ENCODE measurements at regions not wholly inside any gene's neighbourhood (a gene's known extent, or its start where the extent isn't known, plus 50 kb on each side); places are given as distances from the start of the nearest gene placed in this dataset.

DNA sequence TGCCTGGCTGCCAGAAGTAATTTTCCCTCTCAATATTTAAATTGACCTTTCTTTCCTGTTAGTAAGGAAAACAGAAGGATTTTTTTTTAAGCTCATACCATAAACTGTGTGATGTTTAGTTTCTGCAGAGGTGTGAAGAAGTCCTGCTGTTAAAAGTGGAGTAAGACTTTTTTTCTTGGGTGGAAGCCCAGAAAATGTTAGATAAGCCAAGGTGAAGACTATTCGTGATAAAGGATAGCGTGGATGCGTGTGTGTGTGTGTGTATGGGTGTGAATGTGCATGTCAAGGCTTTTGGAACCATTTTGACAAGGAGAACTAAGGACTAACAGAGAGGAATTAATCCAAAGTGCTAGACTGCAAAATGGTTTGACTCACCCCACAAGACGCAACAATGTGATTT is 152.9 kb upstream of the SEL1L start:
- Histone ChIP-seq H3K27me3 (ENCODE audit: control insufficient read depth in 1 of 2, insufficient read depth in 2 of 2, low read length in 2 of 2) (no peaks in the 10 kb centered on the region), H3K27ac (ENCODE audit: low read depth, low read length) (no peak overlapping the region), H3K36me3 (ENCODE audit: control insufficient read depth in 1 of 2, insufficient read depth in 2 of 2, low read length in 2 of 2) (no peaks in the 10 kb centered on the region), H3K9me3 (ENCODE audit: control insufficient read depth in 1 of 2, low read length in 2 of 2) (no peaks in the 10 kb centered on the region), H3K4me3 (ENCODE audit: low read depth in 1 of 2, low read length in 2 of 2) (no peak overlapping the region), H3K9ac (ENCODE audit: low read depth in 1 of 2, low read length in 2 of 2) (no peak overlapping the region), H3K4me1 (ENCODE audit: control insufficient read depth in 1 of 2, insufficient read depth in 2 of 2, low read length in 2 of 2) (no peaks in the 10 kb centered on the region)

- H3K4me1 ChIP-seq (ENCODE audit: control insufficient read depth in 1 of 2, insufficient read depth in 2 of 2, low read length in 2 of 2): no peaks in the 10 kb centered on the region
- H3K27ac ChIP-seq (ENCODE audit: low read depth, low read length): no peak overlapping the region
- no peak overlapping the region for H3K4me3 ChIP-seq (ENCODE audit: low read depth in 1 of 2, low read length in 2 of 2)
- no peaks in the 10 kb centered on the region for H3K9me3 ChIP-seq (ENCODE audit: control insufficient read depth in 1 of 2, low read length in 2 of 2)
- H3K27me3 ChIP-seq (ENCODE audit: control insufficient read depth in 1 of 2, insufficient read depth in 2 of 2, low read length in 2 of 2): no peaks in the 10 kb centered on the region
- no peaks in the 10 kb centered on the region for H3K36me3 ChIP-seq (ENCODE audit: control insufficient read depth in 1 of 2, insufficient read depth in 2 of 2, low read length in 2 of 2)
- H3K9ac ChIP-seq (ENCODE audit: low read depth in 1 of 2, low read length in 2 of 2): no peak overlapping the region
These were observed 158.3 kb upstream of the SEL1L start for GRCh38 chr14:81691931-81692330.

DNA sequence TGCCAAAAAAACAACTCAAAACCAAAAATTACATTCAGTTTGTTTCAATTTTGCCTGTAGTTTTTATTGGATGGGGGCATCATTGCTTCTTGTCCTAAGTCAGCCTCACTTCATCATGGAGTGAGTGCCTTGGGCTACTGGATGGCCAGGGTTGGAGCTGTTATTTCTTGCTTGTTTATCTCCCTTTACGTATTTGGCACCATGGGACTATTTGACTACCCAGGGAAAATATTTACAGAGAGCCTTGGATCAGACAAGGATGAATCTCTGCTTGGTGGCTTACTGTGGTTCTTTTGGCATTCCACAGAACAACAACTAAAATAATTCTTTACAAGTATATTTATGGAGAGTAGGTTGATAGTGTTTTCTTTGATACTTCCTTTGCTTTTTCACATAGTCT is 160.8 kb upstream of the SEL1L start:
- H3K4me3 ChIP-seq (ENCODE audit: low read depth in 1 of 2, low read length in 2 of 2): no peak overlapping the region
- no peaks in the 10 kb centered on the region for H3K9me3 ChIP-seq (ENCODE audit: control insufficient read depth in 1 of 2, low read length in 2 of 2)
- H3K4me1 ChIP-seq (ENCODE audit: control insufficient read depth in 1 of 2, insufficient read depth in 2 of 2, low read length in 2 of 2): no peaks in the 10 kb centered on the region
- H3K9ac ChIP-seq (ENCODE audit: low read depth in 1 of 2, low read length in 2 of 2): no peak overlapping the region
- no peaks in the 10 kb centered on the region for H3K36me3 ChIP-seq (ENCODE audit: control insufficient read depth in 1 of 2, insufficient read depth in 2 of 2, low read length in 2 of 2)
- no peak overlapping the region for H3K27ac ChIP-seq (ENCODE audit: low read depth, low read length)
- H3K27me3 ChIP-seq (ENCODE audit: control insufficient read depth in 1 of 2, insufficient read depth in 2 of 2, low read length in 2 of 2): no peaks in the 10 kb centered on the region

DNA sequence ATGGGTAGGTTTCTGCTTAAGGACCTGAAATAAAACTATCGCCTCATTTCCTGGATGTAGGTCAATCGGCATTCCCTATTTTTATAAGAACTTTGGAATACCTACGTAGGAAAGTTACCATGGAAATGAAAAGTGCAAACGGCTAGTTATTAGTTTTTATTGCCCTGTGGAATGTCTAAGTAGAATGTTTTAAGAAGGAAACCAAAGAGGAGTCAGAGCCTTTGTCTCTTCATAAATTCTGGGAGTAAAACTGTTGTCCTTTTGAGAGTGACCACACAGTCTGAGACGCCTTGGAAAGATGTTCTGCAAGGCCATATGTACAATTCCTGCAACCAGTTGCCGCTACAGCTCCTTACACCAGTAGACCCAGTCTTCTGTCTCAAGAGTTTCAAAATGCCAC is 176.0 kb upstream of the SEL1L start:
- no peaks in the 10 kb centered on the region for H3K36me3 ChIP-seq (ENCODE audit: control insufficient read depth in 1 of 2, insufficient read depth in 2 of 2, low read length in 2 of 2)
- no peak overlapping the region for H3K27ac ChIP-seq (ENCODE audit: low read depth, low read length)
- peaks cover 0 to 9% of the 10 kb centered on the region in 2 donors for H3K4me1 ChIP-seq (ENCODE audit: control insufficient read depth in 1 of 2, insufficient read depth in 2 of 2, low read length in 2 of 2)
- H3K9me3 ChIP-seq (ENCODE audit: control insufficient read depth in 1 of 2, low read length in 2 of 2): no peaks in the 10 kb centered on the region
- H3K9ac ChIP-seq (ENCODE audit: low read depth in 1 of 2, low read length in 2 of 2): no peak overlapping the region
- no peaks in the 10 kb centered on the region for H3K27me3 ChIP-seq (ENCODE audit: control insufficient read depth in 1 of 2, insufficient read depth in 2 of 2, low read length in 2 of 2)
- H3K4me3 ChIP-seq (ENCODE audit: low read depth in 1 of 2, low read length in 2 of 2): no peak overlapping the region

DNA sequence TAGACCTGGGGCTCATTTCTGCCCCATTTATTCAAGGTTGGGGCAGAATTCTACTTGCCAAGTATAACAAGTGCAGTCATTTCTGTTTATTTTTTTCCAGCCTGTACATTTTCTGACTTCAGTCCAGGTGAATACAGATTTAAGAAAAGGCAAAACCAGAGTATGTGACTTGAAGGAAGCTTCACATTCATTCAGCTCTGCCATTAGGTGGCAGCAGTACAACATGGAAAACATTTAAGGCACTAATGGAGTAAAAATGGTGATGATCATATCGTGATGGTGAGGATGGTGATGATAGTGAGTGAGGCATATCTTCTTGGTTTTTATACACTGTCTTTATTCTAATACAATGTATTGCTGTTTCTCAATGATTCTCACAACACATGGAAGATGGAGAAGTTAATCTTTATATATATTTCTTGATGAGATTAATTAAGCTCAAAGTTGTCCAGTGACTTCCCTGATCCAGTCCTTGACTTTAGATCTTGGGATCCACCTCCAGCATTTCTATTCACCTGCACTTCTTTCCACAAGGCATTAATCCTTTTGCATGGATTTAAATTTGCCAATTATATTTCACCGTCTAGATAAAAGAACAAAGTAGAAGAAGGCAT is 176.7 kb upstream of the SEL1L start:
- H3K9me3 ChIP-seq (ENCODE audit: control insufficient read depth in 1 of 2, low read length in 2 of 2): no peaks in the 10 kb centered on the region
- no peak overlapping the region for H3K27ac ChIP-seq (ENCODE audit: low read depth, low read length)

DNA sequence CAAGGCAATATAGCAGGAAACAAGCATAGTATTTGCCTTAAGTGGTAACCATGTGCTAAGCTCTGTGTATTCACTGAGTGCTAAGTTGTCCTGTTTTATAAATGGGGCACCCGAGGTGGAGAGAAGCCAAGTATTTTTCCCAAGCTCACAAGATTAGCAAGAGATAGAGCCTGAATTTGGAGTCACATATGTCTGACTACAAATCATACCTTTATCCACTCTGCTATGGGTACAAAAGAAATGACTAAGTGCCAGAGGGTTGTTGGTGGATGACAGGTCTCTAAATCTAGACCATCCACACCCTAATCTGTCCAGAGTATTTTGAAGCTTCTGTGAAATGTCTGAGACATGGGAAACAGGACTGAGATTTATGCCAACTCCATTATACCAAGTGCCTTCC is 182.1 kb upstream of the SEL1L start:
- no peak overlapping the region for H3K4me3 ChIP-seq (ENCODE audit: low read depth in 1 of 2, low read length in 2 of 2)
- peaks cover 0 to 4% of the 10 kb centered on the region in 2 donors for H3K4me1 ChIP-seq (ENCODE audit: control insufficient read depth in 1 of 2, insufficient read depth in 2 of 2, low read length in 2 of 2)
- H3K9ac ChIP-seq (ENCODE audit: low read depth in 1 of 2, low read length in 2 of 2): no peak overlapping the region
- no peaks in the 10 kb centered on the region for H3K36me3 ChIP-seq (ENCODE audit: control insufficient read depth in 1 of 2, insufficient read depth in 2 of 2, low read length in 2 of 2)
- H3K27me3 ChIP-seq (ENCODE audit: control insufficient read depth in 1 of 2, insufficient read depth in 2 of 2, low read length in 2 of 2): no peaks in the 10 kb centered on the region
- H3K27ac ChIP-seq (ENCODE audit: low read depth, low read length): no peak overlapping the region
- H3K9me3 ChIP-seq (ENCODE audit: control insufficient read depth in 1 of 2, low read length in 2 of 2): no peaks in the 10 kb centered on the region

More for the DNA sequence above, 176.7 kb upstream of the SEL1L start:
- peaks cover 0 to 9% of the 10 kb centered on the region in 2 donors for H3K4me1 ChIP-seq (ENCODE audit: control insufficient read depth in 1 of 2, insufficient read depth in 2 of 2, low read length in 2 of 2)
- H3K9ac ChIP-seq (ENCODE audit: low read depth in 1 of 2, low read length in 2 of 2): no peak overlapping the region
- no peak overlapping the region for H3K4me3 ChIP-seq (ENCODE audit: low read depth in 1 of 2, low read length in 2 of 2)
- no peaks in the 10 kb centered on the region for H3K27me3 ChIP-seq (ENCODE audit: control insufficient read depth in 1 of 2, insufficient read depth in 2 of 2, low read length in 2 of 2)
- no peaks in the 10 kb centered on the region for H3K36me3 ChIP-seq (ENCODE audit: control insufficient read depth in 1 of 2, insufficient read depth in 2 of 2, low read length in 2 of 2)

- no peaks in the 10 kb centered on the region for H3K9me3 ChIP-seq (ENCODE audit: control insufficient read depth in 1 of 2, low read length in 2 of 2)
- H3K27ac ChIP-seq (ENCODE audit: low read depth, low read length): no peak overlapping the region
- no peaks in the 10 kb centered on the region for H3K36me3 ChIP-seq (ENCODE audit: control insufficient read depth in 1 of 2, insufficient read depth in 2 of 2, low read length in 2 of 2)
- no peaks in the 10 kb centered on the region for H3K4me1 ChIP-seq (ENCODE audit: control insufficient read depth in 1 of 2, insufficient read depth in 2 of 2, low read length in 2 of 2)
- H3K9ac ChIP-seq (ENCODE audit: low read depth in 1 of 2, low read length in 2 of 2): no peak overlapping the region
- no peak overlapping the region for H3K4me3 ChIP-seq (ENCODE audit: low read depth in 1 of 2, low read length in 2 of 2)
- H3K27me3 ChIP-seq (ENCODE audit: control insufficient read depth in 1 of 2, insufficient read depth in 2 of 2, low read length in 2 of 2): no peaks in the 10 kb centered on the region
These were observed 183.3 kb upstream of the SEL1L start for GRCh38 chr14:81716953-81717352.

DNA sequence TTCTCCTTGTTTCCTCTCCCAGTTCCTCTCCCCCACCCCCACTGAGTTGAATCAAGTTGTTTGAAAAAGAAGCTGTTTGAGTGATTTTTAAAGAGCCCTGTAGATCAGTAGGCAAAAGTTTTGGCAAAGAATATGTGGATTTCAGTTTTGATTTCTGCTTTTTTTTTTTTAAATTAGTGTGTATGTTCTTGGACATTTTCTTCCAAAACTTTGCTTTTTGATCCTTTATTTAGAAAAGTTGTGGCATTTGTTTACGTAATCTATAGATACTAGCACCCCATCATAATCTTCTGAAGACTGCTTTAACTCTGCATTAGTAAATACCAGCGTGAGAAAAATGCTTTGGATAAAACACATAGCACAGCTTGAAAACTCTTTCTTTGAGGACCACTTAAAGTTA is 190.3 kb upstream of the SEL1L start:
- Histone ChIP-seq H3K27ac (ENCODE audit: low read depth, low read length) (no peak overlapping the region), H3K9me3 (ENCODE audit: control insufficient read depth in 1 of 2, low read length in 2 of 2) (no peaks in the 10 kb centered on the region), H3K9ac (ENCODE audit: low read depth in 1 of 2, low read length in 2 of 2) (no peak overlapping the region), H3K4me1 (ENCODE audit: control insufficient read depth in 1 of 2, insufficient read depth in 2 of 2, low read length in 2 of 2) (peaks cover 0 to 11% of the 10 kb centered on the region in 2 donors), H3K36me3 (ENCODE audit: control insufficient read depth in 1 of 2, insufficient read depth in 2 of 2, low read length in 2 of 2) (no peaks in the 10 kb centered on the region), H3K27me3 (ENCODE audit: control insufficient read depth in 1 of 2, insufficient read depth in 2 of 2, low read length in 2 of 2) (no peaks in the 10 kb centered on the region), H3K4me3 (ENCODE audit: low read depth in 1 of 2, low read length in 2 of 2) (no peak overlapping the region)

GRCh38 chr14:81727218-81727617 is 193.6 kb upstream of the SEL1L start:
- H3K9ac ChIP-seq (ENCODE audit: low read depth in 1 of 2, low read length in 2 of 2): no peak overlapping the region
- H3K4me3 ChIP-seq (ENCODE audit: low read depth in 1 of 2, low read length in 2 of 2): no peak overlapping the region
- H3K9me3 ChIP-seq (ENCODE audit: control insufficient read depth in 1 of 2, low read length in 2 of 2): no peaks in the 10 kb centered on the region
- peaks cover 0 to 11% of the 10 kb centered on the region in 2 donors for H3K4me1 ChIP-seq (ENCODE audit: control insufficient read depth in 1 of 2, insufficient read depth in 2 of 2, low read length in 2 of 2)
- H3K27ac ChIP-seq (ENCODE audit: low read depth, low read length): no peak overlapping the region
- H3K36me3 ChIP-seq (ENCODE audit: control insufficient read depth in 1 of 2, insufficient read depth in 2 of 2, low read length in 2 of 2): no peaks in the 10 kb centered on the region
- H3K27me3 ChIP-seq (ENCODE audit: control insufficient read depth in 1 of 2, insufficient read depth in 2 of 2, low read length in 2 of 2): no peaks in the 10 kb centered on the region

DNA sequence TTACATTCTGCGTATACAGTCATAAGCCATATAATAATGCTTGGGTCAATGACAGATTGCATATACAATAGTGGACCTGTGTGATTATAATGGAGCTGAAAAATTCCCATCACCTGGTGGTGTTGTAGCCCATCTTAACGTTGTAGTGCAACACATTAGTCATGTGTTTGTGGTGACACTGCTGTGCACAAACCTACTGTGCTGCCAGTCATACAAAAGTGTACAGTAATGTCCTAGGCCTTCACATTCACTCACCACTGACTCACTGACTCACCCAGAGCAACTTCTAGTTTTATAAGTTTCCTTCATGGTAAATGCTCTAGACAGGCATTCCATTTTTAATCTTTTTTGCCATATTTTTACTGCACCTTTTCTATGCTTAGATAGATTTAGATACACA is 194.8 kb upstream of the SEL1L start:
- peaks cover 0 to 11% of the 10 kb centered on the region in 2 donors for H3K4me1 ChIP-seq (ENCODE audit: control insufficient read depth in 1 of 2, insufficient read depth in 2 of 2, low read length in 2 of 2)
- no peaks in the 10 kb centered on the region for H3K27me3 ChIP-seq (ENCODE audit: control insufficient read depth in 1 of 2, insufficient read depth in 2 of 2, low read length in 2 of 2)
- no peak overlapping the region for H3K4me3 ChIP-seq (ENCODE audit: low read depth in 1 of 2, low read length in 2 of 2)
- H3K27ac ChIP-seq (ENCODE audit: low read depth, low read length): no peak overlapping the region
- H3K9me3 ChIP-seq (ENCODE audit: control insufficient read depth in 1 of 2, low read length in 2 of 2): no peaks in the 10 kb centered on the region
- no peaks in the 10 kb centered on the region for H3K36me3 ChIP-seq (ENCODE audit: control insufficient read depth in 1 of 2, insufficient read depth in 2 of 2, low read length in 2 of 2)
- H3K9ac ChIP-seq (ENCODE audit: low read depth in 1 of 2, low read length in 2 of 2): no peak overlapping the region

GRCh38 chr14:81729622-81730021 is 196.0 kb upstream of the SEL1L start:
- H3K27me3 ChIP-seq (ENCODE audit: control insufficient read depth in 1 of 2, insufficient read depth in 2 of 2, low read length in 2 of 2): no peaks in the 10 kb centered on the region
- H3K9me3 ChIP-seq (ENCODE audit: control insufficient read depth in 1 of 2, low read length in 2 of 2): no peaks in the 10 kb centered on the region
- H3K9ac ChIP-seq (ENCODE audit: low read depth in 1 of 2, low read length in 2 of 2): no peak overlapping the region
- no peaks in the 10 kb centered on the region for H3K36me3 ChIP-seq (ENCODE audit: control insufficient read depth in 1 of 2, insufficient read depth in 2 of 2, low read length in 2 of 2)
- no peak overlapping the region for H3K27ac ChIP-seq (ENCODE audit: low read depth, low read length)
- H3K4me3 ChIP-seq (ENCODE audit: low read depth in 1 of 2, low read length in 2 of 2): no peak overlapping the region
- peaks cover 0 to 11% of the 10 kb centered on the region in 2 donors for H3K4me1 ChIP-seq (ENCODE audit: control insufficient read depth in 1 of 2, insufficient read depth in 2 of 2, low read length in 2 of 2)
